ENCODE measurements at regions not wholly inside any gene's neighbourhood (a gene's known extent, or its start where the extent isn't known, plus 50 kb on each side); places are given as distances from the start of the nearest gene placed in this dataset.

DNA sequence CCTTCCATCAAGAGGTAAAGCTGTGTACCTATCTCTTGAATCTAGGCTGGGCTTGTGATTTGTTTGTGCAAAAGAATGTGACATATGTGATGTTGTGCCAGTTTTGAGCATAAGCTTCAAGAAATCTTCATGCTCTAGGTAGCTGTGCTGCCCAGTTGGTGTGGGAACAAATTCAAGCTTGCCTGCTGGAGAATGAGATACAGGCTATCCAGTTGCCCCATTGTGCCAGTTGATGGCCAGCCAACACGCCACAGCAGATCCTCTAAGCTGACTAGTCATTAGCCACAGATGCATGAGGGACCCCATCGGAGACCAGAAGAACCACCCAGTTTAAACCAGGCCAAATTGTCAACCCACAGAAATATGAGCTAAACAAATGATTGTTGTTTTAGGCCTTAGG lies 180.5 kb upstream of the MPHOSPH6 start:
- no peak for DNase-seq

GRCh38 chr16:82345318-82345717 lies 175.3 kb upstream of the MPHOSPH6 start:
- no peak for DNase-seq

DNA sequence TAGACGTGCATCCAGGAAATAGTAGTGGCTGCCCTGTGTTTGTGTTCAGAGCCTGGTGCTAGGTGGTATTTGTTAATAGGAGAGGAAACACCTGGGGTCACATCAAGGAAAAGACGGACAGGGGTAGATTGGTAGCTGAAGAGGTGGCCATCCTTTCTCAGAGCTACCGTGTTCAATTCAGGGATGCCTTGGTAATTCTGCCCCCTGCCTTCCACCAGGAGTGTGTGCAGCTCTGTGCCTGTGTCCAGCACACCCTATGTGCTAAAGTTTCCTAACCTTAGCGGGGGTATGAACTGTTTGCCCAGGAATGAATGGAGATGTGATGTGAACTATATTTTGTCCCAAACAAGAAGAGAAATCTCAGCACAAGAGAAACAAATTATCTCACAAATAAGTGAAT lies 174.1 kb upstream of the MPHOSPH6 start:
- no peak for DNase-seq

GRCh38 chr16:82341146-82341669 lies 171.2 kb upstream of the MPHOSPH6 start:
- no peak for DNase-seq

GRCh38 chr16:82340531-82340930 lies 170.5 kb upstream of the MPHOSPH6 start:
- no peak for DNase-seq

DNA sequence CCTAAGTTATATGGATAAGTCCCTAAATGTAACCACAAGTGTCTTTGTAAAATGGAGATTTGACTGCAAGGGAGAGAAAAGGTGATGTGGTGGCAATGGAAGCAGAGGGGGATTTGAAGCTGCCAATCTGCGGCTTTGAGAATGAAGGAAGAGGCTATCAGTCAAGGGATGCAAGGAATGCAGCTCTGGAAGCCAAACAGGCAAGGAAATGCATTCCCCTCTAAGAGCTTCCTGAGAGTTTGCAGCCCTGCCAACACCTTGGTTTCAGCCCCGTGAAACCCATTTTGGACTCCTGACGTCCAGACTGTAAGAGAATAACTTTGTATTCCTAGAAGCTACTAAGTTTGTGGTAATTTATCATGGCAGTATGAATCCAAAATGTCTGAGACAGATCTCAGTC lies 167.3 kb upstream of the MPHOSPH6 start:
- no peak for DNase-seq

DNA sequence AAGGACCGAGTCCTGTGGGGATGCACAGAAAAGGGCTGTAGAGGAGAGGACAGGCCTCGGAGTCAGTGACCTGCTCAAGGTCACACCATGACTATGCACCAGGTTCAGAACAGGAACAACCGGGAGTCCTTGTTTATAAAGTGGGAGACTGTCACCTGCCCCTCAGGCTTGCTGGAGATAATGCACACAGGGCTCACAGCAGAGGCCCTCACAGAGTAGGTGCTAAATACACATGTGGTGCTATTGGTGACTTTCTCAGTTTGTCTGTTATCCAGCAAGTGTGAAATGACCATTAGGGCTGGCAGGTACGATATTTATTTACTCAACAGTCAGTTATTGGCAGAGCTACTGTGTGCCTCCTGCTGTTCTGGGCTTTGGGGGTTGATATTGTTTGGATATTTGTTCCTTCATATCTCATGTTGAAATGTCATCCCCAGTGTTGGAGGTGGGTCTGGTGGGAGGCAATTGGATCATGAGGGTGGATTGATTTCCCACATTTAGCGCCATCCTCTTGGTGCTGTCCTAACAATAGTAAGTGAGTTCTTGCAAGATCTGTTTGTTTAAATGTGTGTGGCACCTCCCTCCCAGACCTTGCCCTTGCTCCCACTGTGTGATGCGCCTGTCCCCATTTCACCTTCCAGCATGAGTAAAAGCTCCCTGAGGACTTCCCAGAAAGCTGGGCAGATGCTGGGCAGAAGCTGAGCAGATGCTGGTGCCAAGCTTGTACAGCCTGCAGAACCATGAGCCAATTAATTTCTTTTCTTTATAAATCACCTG lies 162.1 kb upstream of the MPHOSPH6 start:
- no peak for DNase-seq

DNA sequence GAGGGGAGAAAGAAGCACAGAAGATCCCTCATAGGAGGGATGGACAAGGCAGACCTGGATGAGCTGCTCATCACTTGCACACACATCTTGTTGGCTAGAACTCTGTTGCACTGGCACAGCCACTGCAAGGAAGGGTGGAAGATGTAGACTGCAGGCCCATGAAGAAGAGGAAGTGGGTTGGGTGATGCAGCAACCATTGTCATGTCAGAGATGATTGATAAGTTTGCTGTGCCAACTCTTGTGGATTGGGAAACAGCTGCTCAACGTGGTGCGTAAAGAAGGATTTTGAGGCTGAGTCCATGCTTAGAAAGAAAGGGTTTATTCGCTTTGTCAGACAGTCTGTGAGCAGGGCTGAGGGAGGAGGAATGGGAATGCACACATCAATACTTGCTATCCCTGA lies 161.4 kb upstream of the MPHOSPH6 start:
- DNase-seq: no peak

DNA sequence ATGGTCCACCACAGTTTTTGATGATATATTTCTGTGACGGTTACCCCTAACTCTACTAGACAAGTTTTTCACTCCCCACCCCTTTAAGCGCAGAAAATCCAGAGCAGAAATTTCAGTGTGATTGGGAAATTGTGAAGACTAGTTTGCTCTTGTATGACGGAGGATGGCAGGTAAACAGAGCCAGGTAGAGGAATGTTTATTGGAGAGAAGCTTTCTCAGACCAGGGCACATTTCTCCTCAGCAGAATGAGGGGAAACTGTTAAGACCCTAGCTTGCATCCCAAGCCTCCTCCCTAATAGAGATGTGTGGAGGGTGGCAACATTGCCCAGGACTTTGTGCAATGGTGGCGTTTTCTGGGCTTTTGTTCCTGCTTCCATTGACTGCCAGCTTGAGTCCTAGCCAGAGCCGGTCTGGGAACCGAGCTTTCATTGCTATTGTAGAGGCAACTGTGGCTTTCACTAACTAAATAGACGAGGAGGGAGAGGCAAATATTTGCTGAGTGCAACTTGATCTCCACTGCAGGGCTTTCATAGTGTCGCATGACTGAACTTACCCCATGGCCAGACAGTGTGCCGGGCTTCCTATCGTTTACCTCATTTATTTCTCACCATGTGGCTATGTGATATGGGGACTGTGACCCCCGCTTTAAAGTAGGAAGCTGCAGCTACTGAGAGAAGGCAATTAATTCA lies 159.6 kb upstream of the MPHOSPH6 start:
- no peak for DNase-seq

- no peak for DNase-seq
These were observed 159.0 kb upstream of the MPHOSPH6 start for GRCh38 chr16:82328881-82329469.

GRCh38 chr16:82323171-82323570 lies 153.1 kb upstream of the MPHOSPH6 start:
- DNase-seq: no peak

DNA sequence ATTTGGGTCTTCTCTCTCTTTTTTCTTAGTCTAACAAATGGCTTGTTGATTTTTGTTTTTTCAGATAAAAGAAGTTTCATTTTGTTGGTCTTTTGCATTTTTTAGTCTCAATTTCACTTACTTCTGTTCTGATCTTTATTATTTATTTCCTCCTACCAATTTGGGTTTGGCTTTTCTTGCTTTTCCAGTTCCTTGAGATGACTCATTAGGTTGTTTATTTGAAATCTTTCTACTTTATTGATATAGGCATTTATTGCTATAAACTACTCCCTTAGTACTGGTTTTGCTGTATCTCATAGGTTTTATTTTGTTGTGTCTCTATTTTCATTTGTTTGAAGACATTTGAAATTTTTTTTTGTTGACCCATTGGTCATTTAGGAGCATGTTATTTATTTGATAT lies 152.2 kb upstream of the MPHOSPH6 start:
- DNase-seq: no peak

- no peak for DNase-seq
These were observed 149.0 kb upstream of the MPHOSPH6 start for GRCh38 chr16:82319038-82319437.

DNA sequence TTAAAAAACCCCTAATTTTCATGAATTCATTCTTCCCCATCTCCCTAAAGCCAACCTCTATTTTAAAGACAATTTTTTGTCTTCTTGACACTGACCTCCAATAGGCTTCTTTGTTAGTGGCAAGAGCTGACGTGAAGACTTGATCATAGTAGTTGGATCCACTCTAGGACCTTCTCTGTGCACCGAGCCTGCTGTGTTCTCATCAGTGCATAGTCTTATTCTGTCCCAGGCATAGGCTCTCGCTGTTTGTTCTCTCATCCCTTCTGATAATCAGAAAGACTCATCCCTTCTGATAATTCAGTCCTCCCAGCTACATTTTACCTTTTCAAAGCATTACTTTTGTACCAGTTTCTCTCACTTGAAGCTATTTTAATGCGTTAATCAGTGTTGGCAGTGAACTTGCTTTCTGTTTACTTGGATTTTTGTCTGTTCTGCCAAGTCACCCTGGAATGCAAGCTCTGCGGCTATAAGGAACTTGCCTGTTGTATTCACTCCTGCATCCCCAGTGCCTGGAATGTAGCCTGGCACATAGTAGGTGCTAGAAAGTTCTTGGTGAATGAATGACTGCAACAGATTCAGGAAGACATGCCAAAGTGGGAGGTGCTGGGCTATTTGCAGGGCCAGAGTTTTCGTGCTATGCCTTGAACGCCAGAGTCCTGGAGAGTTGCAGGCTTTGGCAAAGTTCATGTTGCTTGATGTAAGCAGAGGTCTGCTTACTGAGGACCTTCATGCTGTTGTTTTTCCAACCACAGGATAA lies 147.6 kb upstream of the MPHOSPH6 start:
- DNase-seq: no peak

DNA sequence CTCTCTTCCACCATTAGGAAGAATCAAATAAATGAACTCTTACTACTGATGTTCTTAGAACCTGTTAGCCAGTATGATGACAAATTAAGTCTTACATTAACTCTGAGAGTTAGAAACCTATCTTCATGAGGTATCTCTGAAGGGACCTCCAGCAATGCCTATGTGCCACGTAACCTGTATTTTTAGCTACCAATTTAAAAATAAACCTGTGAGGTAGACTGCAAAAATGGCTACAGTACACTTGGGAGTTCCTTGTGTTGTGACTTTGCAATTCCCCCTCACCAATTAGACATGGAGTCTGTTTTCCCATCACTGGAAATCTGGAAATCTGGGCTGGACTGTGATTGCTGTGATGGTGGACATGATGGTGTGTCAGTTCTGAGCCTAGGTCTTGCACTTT lies 143.7 kb upstream of the MPHOSPH6 start:
- no peak for DNase-seq

GRCh38 chr16:82311528-82311927 lies 141.5 kb upstream of the MPHOSPH6 start:
- DNase-seq: no peak

GRCh38 chr16:82302042-82302727 lies 132.2 kb upstream of the MPHOSPH6 start:
- DNase-seq: no peak

- no peak for DNase-seq
These were observed 131.2 kb upstream of the MPHOSPH6 start for GRCh38 chr16:82301146-82301755.

GRCh38 chr16:82300374-82300951 lies 130.4 kb upstream of the MPHOSPH6 start:
- no peak for DNase-seq

- DNase-seq: no peak
These were observed 128.4 kb upstream of the MPHOSPH6 start for GRCh38 chr16:82298472-82298871.

DNA sequence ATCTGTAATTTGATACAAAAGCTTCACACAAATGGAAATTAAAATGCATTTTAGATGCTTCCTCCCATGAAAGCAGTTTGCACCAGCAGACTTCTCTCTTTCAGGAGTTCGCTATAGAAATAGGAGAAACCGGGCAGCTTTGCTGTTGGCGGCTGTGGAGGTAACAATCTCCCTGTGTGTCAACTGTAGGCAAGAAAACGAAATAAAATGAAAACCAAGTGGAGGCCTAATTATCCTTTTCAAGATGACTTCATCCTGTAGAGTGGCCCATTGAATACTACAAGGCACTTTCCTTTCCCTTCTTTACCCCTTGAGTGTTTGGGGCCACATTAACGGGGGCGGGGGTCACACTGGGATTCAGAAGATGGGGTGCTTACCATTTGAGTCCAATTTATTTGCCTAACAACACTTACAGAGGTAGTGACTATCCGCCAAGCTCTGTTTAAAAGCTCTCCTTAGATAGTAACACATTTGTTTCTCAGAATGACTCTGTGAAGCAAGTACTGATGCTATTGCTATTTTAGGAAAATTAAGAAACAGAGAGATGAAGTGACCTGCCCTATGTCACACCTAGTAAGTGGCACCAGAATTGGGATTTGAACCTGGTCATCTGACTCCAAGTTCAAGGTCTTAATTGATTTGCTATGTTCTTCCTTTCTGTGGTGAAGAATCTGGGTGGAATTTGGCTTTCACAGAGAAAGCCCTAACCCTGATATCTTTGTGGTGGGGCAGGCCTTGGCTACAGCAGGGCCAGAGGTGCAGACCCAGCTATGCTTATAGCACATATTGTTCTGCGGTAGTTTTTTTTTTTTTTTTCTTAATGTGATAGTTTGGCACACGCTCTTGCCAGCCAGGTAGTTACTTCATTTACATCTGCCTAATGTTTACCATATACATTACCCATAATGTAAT lies 125.5 kb upstream of the MPHOSPH6 start:
- DNase-seq: no peak

Data from femur (tissue), 1 donor.